ENCODE measurements at regions not wholly inside any gene's neighbourhood (a gene's known extent, or its start where the extent isn't known, plus 50 kb on each side); places are given as distances from the start of the nearest gene placed in this dataset.

DNA sequence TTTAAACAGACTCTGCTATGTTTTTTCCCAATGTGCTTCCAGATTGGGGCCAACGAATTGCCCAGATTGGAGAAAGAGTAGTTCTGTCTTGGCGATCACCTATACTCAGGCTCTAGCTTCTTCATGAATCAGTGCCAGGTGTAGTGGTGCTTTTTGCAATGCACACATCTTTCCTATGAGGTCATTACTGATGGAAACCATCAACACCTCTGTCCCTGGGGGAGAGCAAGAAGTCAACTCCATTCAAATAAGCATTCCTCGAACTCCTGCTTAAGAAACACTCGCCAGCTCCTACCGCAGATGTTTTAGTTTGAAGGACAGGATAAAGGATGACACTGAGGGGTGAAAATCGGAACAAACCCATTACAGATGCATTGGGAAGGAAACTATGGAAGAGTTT, 156.5 kb upstream of the DKK2 start:
- H3K36me3 ChIP-seq, result no peaks in the 10 kb centered on the region
- no peaks in the 10 kb centered on the region; the same call in 1 of the 2 replicates for H3K9me3 ChIP-seq
- no peak overlapping the region for H3K4me3 ChIP-seq (ENCODE audit: low read depth, low read length)
- H3K27me3 ChIP-seq, result no peaks in the 10 kb centered on the region
- TF ChIP-seq, protein P1, sequence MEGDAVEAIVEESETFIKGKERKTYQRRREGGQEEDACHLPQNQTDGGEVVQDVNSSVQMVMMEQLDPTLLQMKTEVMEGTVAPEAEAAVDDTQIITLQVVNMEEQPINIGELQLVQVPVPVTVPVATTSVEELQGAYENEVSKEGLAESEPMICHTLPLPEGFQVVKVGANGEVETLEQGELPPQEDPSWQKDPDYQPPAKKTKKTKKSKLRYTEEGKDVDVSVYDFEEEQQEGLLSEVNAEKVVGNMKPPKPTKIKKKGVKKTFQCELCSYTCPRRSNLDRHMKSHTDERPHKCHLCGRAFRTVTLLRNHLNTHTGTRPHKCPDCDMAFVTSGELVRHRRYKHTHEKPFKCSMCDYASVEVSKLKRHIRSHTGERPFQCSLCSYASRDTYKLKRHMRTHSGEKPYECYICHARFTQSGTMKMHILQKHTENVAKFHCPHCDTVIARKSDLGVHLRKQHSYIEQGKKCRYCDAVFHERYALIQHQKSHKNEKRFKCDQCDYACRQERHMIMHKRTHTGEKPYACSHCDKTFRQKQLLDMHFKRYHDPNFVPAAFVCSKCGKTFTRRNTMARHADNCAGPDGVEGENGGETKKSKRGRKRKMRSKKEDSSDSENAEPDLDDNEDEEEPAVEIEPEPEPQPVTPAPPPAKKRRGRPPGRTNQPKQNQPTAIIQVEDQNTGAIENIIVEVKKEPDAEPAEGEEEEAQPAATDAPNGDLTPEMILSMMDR (IDR thresholded peaks at IDR 0.05; ENCODE audit: low read depth, low read length), result no peak
- no peak for DNase-seq
- no peaks in the 10 kb centered on the region for H3K4me1 ChIP-seq

DNA sequence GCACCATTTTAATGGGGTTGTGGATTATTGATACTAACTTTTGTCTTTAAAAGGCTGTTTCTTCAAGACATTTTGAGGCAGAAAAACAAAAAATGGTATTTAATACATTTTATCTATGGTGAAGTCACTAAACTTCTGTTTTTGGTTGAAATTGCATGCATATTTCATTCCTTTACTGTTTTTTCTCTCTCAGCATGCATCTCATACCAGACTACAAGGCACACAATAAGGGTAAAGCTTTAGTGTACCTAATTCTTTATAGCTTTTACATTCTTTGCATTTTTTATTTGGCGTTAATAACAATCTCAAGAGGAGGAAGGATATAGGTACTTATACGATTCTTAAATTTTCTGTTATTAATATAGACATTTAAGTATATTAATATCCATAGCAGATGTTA, 151.0 kb upstream of the DKK2 start:
- Histone ChIP-seq H3K9me3 (no peaks in the 10 kb centered on the region; the same call in 1 of the 2 replicates), H3K4me3 (ENCODE audit: low read depth, low read length) (no peak overlapping the region), H3K4me1 (no peaks in the 10 kb centered on the region), H3K36me3 (no peaks in the 10 kb centered on the region), H3K27me3 (no peaks in the 10 kb centered on the region)
- TF ChIP-seq, protein P1 (IDR thresholded peaks at IDR 0.05; ENCODE audit: low read depth, low read length), result no peak
- no peak for DNase-seq

DNA sequence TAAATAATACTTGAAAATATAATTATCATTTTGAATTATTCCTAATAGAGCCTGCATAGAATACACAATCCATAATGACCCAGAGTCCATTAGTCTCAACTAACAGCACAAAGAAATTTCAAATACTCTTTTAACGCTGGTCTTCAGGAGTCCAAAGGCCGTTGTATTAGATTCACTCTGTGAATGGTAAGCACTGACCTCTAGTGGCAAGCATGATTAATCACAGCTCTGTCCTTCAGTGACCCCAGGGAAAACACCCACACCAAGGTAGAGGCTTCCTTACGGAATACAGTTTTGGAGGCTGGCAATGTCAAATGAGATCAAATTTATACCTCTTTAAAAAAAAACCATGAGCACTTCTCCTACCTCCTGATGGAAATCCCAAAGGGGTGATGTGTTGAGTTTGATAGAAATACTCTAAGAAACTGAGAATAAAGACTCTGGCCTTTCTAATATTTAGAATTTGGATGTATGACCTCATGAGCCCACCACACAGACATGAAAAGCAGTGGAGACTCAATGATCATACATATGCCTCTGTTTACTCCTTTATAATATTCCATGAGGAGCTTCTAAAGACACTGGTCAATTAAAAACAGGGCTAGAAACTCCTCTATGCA, 147.2 kb upstream of the DKK2 start:
- H3K36me3 ChIP-seq, result no peaks in the 10 kb centered on the region
- no peaks in the 10 kb centered on the region for H3K4me1 ChIP-seq
- no peaks in the 10 kb centered on the region for H3K27me3 ChIP-seq
- no peak overlapping the region for H3K4me3 ChIP-seq (ENCODE audit: low read depth, low read length)
- TF ChIP-seq, protein P1 (IDR thresholded peaks at IDR 0.05; ENCODE audit: low read depth, low read length), result peak; percentile 87
- no peaks in the 10 kb centered on the region for H3K9me3 ChIP-seq
- DNase-seq, result peak; percentile 38

DNA sequence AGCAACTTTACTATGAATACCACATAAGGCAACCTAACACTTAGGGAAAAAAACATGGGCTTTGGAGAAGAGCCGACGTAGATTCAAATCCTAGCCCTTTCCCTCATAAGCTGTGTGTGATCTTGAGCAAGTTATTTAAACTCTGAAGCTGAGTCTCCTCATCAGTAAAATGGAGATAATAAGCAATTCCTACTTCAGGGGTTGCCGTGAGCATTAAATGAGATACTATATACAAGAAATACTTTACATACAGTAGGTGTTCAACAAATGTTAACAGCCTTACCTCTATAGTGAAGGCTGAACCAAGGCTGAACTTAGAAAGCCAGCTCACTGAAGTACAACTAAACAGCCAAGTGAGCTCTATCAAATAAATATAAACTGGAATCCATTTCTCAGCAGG, 146.2 kb upstream of the DKK2 start:
- no peak for DNase-seq
- Histone ChIP-seq H3K27me3 (no peaks in the 10 kb centered on the region), H3K4me1 (no peaks in the 10 kb centered on the region), H3K4me3 (ENCODE audit: low read depth, low read length) (no peak overlapping the region), H3K9me3 (no peaks in the 10 kb centered on the region), H3K36me3 (no peaks in the 10 kb centered on the region)
- TF ChIP-seq, protein P1 (IDR thresholded peaks at IDR 0.05; ENCODE audit: low read depth, low read length), result no peak

DNA sequence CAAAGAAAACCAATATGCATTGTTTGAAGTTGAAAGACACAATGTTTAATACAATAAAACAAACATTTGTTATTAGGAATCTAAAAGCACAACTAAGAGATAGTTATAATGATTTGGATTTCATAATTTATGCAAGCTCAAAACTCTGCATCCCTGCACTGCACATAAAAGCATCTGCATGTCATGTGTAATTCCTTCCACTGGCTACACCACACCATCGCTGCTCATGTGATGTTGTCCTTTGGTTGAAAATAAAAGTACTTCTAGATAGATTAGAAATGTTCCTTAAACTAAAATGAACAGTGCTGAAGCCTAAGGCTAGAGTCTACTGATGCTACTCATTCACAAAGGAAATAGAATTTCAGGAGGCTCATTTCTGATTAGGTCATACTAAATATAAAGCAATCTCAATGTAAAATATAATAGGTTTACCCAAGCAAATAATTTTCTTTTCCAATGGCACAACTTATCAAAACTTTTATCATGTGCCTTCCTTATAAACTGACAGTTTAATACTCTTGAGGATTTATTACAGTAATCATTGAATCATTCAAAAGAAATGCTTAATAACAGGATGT, 130.8 kb upstream of the DKK2 start:
- Histone ChIP-seq H3K9me3 (no peaks in the 10 kb centered on the region), H3K4me3 (ENCODE audit: low read depth, low read length) (no peak overlapping the region), H3K4me1 (no peaks in the 10 kb centered on the region), H3K27me3 (no peaks in the 10 kb centered on the region), H3K36me3 (no peaks in the 10 kb centered on the region)
- TF ChIP-seq, protein P1 (IDR thresholded peaks at IDR 0.05; ENCODE audit: low read depth, low read length), result no peak
- DNase-seq, result no peak

DNA sequence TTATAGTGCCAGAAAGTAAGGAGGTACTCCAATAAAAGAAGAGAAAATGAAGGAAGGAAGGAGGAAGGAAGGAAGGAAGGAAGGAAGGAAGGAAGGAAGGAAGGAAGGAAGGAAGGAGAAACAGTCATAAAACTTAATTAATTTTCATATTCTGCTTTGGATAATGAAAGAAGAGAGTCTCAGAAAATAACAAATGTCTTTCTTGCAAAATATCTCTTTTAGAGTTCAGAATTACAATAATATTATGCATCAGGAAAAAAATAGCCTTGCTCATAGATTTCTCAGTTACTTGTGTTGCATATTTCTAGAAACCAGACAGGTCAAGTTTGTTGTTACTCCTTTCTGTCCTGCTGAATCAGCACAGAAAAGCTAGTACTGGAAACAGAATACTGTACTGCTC, 130.1 kb upstream of the DKK2 start:
- no peak for DNase-seq
- no peak overlapping the region for H3K4me3 ChIP-seq (ENCODE audit: low read depth, low read length)
- TF ChIP-seq, protein P1 (IDR thresholded peaks at IDR 0.05; ENCODE audit: low read depth, low read length), result no peak
- no peaks in the 10 kb centered on the region for H3K9me3 ChIP-seq
- no peaks in the 10 kb centered on the region for H3K36me3 ChIP-seq
- H3K27me3 ChIP-seq, result no peaks in the 10 kb centered on the region
- no peaks in the 10 kb centered on the region for H3K4me1 ChIP-seq

Data from BE2C (cell line).